Hepatocyte (in vitro differentiated cells): ENCODE measurements at regions not wholly inside any gene's neighbourhood (a gene's known extent, or its start where the extent isn't known, plus 50 kb on each side); places are given as distances from the start of the nearest gene placed in this dataset.

ENCODE experiments used
- DNase-seq: peaks from one replicate; pipeline ENCODE4 v3.0.0-alpha.2; 2016; ENCODE audit warnings: low spot score
- H2AFZ ChIP-seq: fragments of 200-600 bp; sonication (generic); 2 replicates; pipeline ENCODE4 v1.6.0; 2016; ENCODE audit warnings: antibody characterized with exemption, mild to moderate bottlenecking
- H3K27ac ChIP-seq: fragments of 200-600 bp; sonication (generic); 2 replicates; pipeline ENCODE4 v1.5.1; 2016; ENCODE audit warnings: mild to moderate bottlenecking
- H3K27me3 ChIP-seq: fragments of 200-600 bp; sonication (generic); 2 replicates; pipeline ENCODE4 v1.6.1; 2016
- H3K36me3 ChIP-seq: fragments of 200-600 bp; sonication (generic); replicated peaks from 2 replicates; pipeline ENCODE4 v1.5.1; 2016; ENCODE audit warnings: low read depth; ENCODE audit not compliant: insufficient read depth
- H3K4me1 ChIP-seq: fragments of 200-600 bp; sonication (generic); 2 replicates; pipeline ENCODE4 v1.5.1; 2016; ENCODE audit warnings: mild to moderate bottlenecking, moderate library complexity; ENCODE audit not compliant: insufficient read depth
- H3K4me2 ChIP-seq: fragments of 200-600 bp; sonication (generic); 2 replicates; pipeline ENCODE4 v1.6.0; 2016
- H3K4me3 ChIP-seq: fragments of 200-600 bp; sonication (generic); 2 replicates; pipeline ENCODE4 v1.5.1; 2016; ENCODE audit warnings: mild to moderate bottlenecking
- H3K79me2 ChIP-seq: fragments of 200-600 bp; sonication (generic); 2 replicates; pipeline ENCODE4 v1.6.0; 2017; ENCODE audit warnings: mild to moderate bottlenecking
- H3K9me2 ChIP-seq: fragments of 200-600 bp; sonication (generic); replicated peaks from 2 replicates; pipeline ENCODE4 v1.6.0; 2017; ENCODE audit warnings: mild to moderate bottlenecking; ENCODE audit not compliant: insufficient read depth
- H3K9me3 ChIP-seq: fragments of 200-600 bp; sonication (generic); 2 replicates; pipeline ENCODE4 v1.5.1; 2016; ENCODE audit warnings: low read depth, mild to moderate bottlenecking
- H4K20me1 ChIP-seq: fragments of 200-600 bp; sonication (generic); 2 replicates; pipeline ENCODE4 v1.6.0; 2016; ENCODE audit warnings: mild to moderate bottlenecking; ENCODE audit not compliant: insufficient read depth, poor library complexity, severe bottlenecking
- CTCF ChIP-seq: fragments of 200-600 bp; sonication (generic); IDR thresholded peaks from 2 replicates; pipeline ENCODE4 v1.5.1; 2016; ENCODE audit warnings: antibody characterized with exemption, mild to moderate bottlenecking; ENCODE audit not compliant: poor library complexity
- EZH2 ChIP-seq: fragments of 200-600 bp; sonication (generic); IDR thresholded peaks from 2 replicates; pipeline ENCODE4 v1.6.1; 2016; ENCODE audit warnings: antibody characterized with exemption, mild to moderate bottlenecking, borderline replicate concordance
- EZH2phosphoT487 ChIP-seq: fragments of 200-600 bp; sonication (generic); IDR thresholded peaks from one replicate; pipeline ENCODE4 v1.6.1; 2018; ENCODE audit warnings: antibody characterized with exemption, mild to moderate bottlenecking, low read depth, moderate library complexity; ENCODE audit not compliant: unreplicated experiment, severe bottlenecking
- WGBS: methylation state at CpG from one replicate; pipeline ENCODE4 v1.1.6; 2016; ENCODE audit warnings: low lambda C conversion rate; ENCODE audit errors: missing lambda C conversion rate; 5-methylcytosine and 5-hydroxymethylcytosine counted together

GRCh38 chr1:244289991-244290785, 161.5 kb downstream of the ADSS2 start:
- 83% methylated on average over 11 of the region's 11 CpGs for WGBS
- no peak overlapping the region for H3K4me3 ChIP-seq
- no peak for DNase-seq
- no peaks in the 10 kb centered on the region for H3K27me3 ChIP-seq
- H3K9me2 ChIP-seq = no peaks in the 10 kb centered on the region
- H3K4me1 ChIP-seq = no peaks in the 10 kb centered on the region
- H3K4me2 ChIP-seq = no peak overlapping the region
- TF ChIP-seq EZH2 = no peak
- H3K79me2 ChIP-seq = no peaks in the 10 kb centered on the region
- no peak overlapping the region for H3K27ac ChIP-seq
- no peaks in the 10 kb centered on the region for H3K9me3 ChIP-seq
- H3K36me3 ChIP-seq = no peaks in the 10 kb centered on the region
- H4K20me1 ChIP-seq = no peaks in the 10 kb centered on the region
- no peak overlapping the region for H2AFZ ChIP-seq

- H3K4me3 ChIP-seq = no peak overlapping the region
- no peaks in the 10 kb centered on the region for H3K9me2 ChIP-seq
- DNase-seq = no peak
- H3K27me3 ChIP-seq = no peaks in the 10 kb centered on the region
- H3K79me2 ChIP-seq = no peaks in the 10 kb centered on the region
- no peak for TF ChIP-seq CTCF
- no peak for TF ChIP-seq EZH2phosphoT487
- TF ChIP-seq EZH2 = no peak
- no peaks in the 10 kb centered on the region for H3K9me3 ChIP-seq
- 90% methylated on average over 16 of the region's 16 CpGs for WGBS
- no peak overlapping the region for H3K27ac ChIP-seq
- no peak overlapping the region for H2AFZ ChIP-seq
- H3K4me2 ChIP-seq = no peak overlapping the region
- no peaks in the 10 kb centered on the region for H3K36me3 ChIP-seq
- H3K4me1 ChIP-seq = no peaks in the 10 kb centered on the region
- no peaks in the 10 kb centered on the region for H4K20me1 ChIP-seq
These were observed 160.2 kb downstream of the ADSS2 start for GRCh38 chr1:244291236-244292201.

GRCh38 chr1:244294599-244295224, 157.0 kb downstream of the ADSS2 start:
- Histone ChIP-seq H3K4me2 (no peak overlapping the region), H3K27me3 (no peaks in the 10 kb centered on the region), H3K9me3 (no peaks in the 10 kb centered on the region), H4K20me1 (no peaks in the 10 kb centered on the region), H3K9me2 (no peaks in the 10 kb centered on the region), H3K4me3 (no peak overlapping the region), H3K79me2 (no peaks in the 10 kb centered on the region), H3K4me1 (no peaks in the 10 kb centered on the region), H3K27ac (no peak overlapping the region), H3K36me3 (no peaks in the 10 kb centered on the region), H2AFZ (no peak overlapping the region)
- DNase-seq = no peak
- TF ChIP-seq EZH2 = no peak
- no peak for TF ChIP-seq CTCF
- no peak for TF ChIP-seq EZH2phosphoT487
- 87% methylated on average over 7 of the region's 7 CpGs for whole genome bisulfite sequencing
